ENCODE measurements at regions not wholly inside any gene's neighbourhood (a gene's known extent, or its start where the extent isn't known, plus 50 kb on each side); places are given as distances from the start of the nearest gene placed in this dataset.

- no peak for TF ChIP-seq CTCF (IDR thresholded peaks at IDR 0.05)
- no peak for TF ChIP-seq POLR2A (IDR thresholded peaks at IDR 0.05)
Measured at GRCh38 chr13:66225072-66225471, 1005.1 kb downstream of the PCDH9 start.
